HepG2 (cell line): ENCODE measurements at regions not wholly inside any gene's neighbourhood (a gene's known extent, or its start where the extent isn't known, plus 50 kb on each side); places are given as distances from the start of the nearest gene placed in this dataset.

Experiments
- ASH2L ChIP-seq: fragments of 300-600, 200-600 bp; sonication (generic); IDR thresholded peaks from 2 replicates; pipeline ENCODE4 v1.7.0; 2017; ENCODE audit warnings: low read depth, mild to moderate bottlenecking, moderate library complexity, mixed read lengths, low read length; ENCODE audit not compliant: insufficient read length
- BORCS8-MEF2B ChIP-seq: sonication (generic); formaldehyde crosslinking; IDR thresholded peaks from 2 replicates; pipeline ENCODE4 v1.8.0; 2022; ENCODE audit warnings: mild to moderate bottlenecking, missing genetic modification reagents
- DNMT1 ChIP-seq: sonication (generic); formaldehyde crosslinking; IDR thresholded peaks from 2 replicates; pipeline ENCODE4 v1.5.1; 2020; ENCODE audit warnings: mild to moderate bottlenecking, missing genetic modification reagents
- HINFP ChIP-seq: sonication (generic); formaldehyde crosslinking; IDR thresholded peaks from 2 replicates; pipeline ENCODE4 v1.4.0; 2020; ENCODE audit warnings: low read depth, mild to moderate bottlenecking, missing genetic modification reagents
- MXD4 ChIP-seq: IDR thresholded peaks from 2 replicates; pipeline ENCODE4 v1.6.1; 2016; ENCODE audit warnings: mild to moderate bottlenecking, missing biosample characterization, missing genetic modification reagents
- MXI1 ChIP-seq: IDR thresholded peaks from 3 replicates; pipeline ENCODE4 v1.6.1; 2012; ENCODE audit warnings: low read depth, low read length, inconsistent platforms, borderline replicate concordance
- PHB2 ChIP-seq: fragments of 450-650 bp; IDR thresholded peaks from 2 replicates; pipeline ENCODE4 v1.6.1; 2018; ENCODE audit not compliant: partially characterized antibody
- PHF8 ChIP-seq: sonication (generic); formaldehyde crosslinking; IDR thresholded peaks from 2 replicates; pipeline ENCODE4 v1.5.0; 2020; ENCODE audit warnings: missing genetic modification reagents
- SCMH1 ChIP-seq: sonication (generic); formaldehyde crosslinking; IDR thresholded peaks from 2 replicates; pipeline ENCODE4 v1.9.0; 2021; ENCODE audit warnings: missing genetic modification reagents, mild to moderate bottlenecking, borderline replicate concordance
- SIN3A ChIP-seq: IDR thresholded peaks from 2 replicates; pipeline ENCODE4 v1.6.1; 2011; ENCODE audit warnings: low read depth, mild to moderate bottlenecking, control low read depth, low read length, borderline replicate concordance
- THAP11 ChIP-seq: IDR thresholded peaks from 2 replicates; pipeline ENCODE4 v1.6.1; 2016; ENCODE audit warnings: missing biosample characterization, missing genetic modification reagents
- ZC3H4 ChIP-seq: sonication (generic); formaldehyde crosslinking; IDR thresholded peaks from 2 replicates; pipeline ENCODE4 v1.4.0; 2020; ENCODE audit warnings: missing genetic modification reagents, borderline replicate concordance
- ZFP41 ChIP-seq: sonication (generic); formaldehyde crosslinking; IDR thresholded peaks from 2 replicates; pipeline ENCODE4 v1.4.0; 2020; ENCODE audit warnings: mild to moderate bottlenecking, missing genetic modification reagents, borderline replicate concordance
- ZNF30 ChIP-seq: sonication (generic); formaldehyde crosslinking; IDR thresholded peaks from 2 replicates; pipeline ENCODE4 v1.5.0; 2020; ENCODE audit warnings: mild to moderate bottlenecking, missing genetic modification reagents
- ZNF512B ChIP-seq: sonication (generic); formaldehyde crosslinking; IDR thresholded peaks from 2 replicates; pipeline ENCODE4 v1.5.1; 2020; ENCODE audit warnings: missing genetic modification reagents, mild to moderate bottlenecking, borderline replicate concordance
- ZNF574 ChIP-seq: sonication (generic); formaldehyde crosslinking; IDR thresholded peaks from 2 replicates; pipeline ENCODE4 v1.4.0; 2020; ENCODE audit warnings: missing genetic modification reagents
- ZNF605 ChIP-seq: sonication (generic); formaldehyde crosslinking; IDR thresholded peaks from 2 replicates; pipeline ENCODE4 v1.8.0; 2022; ENCODE audit warnings: mild to moderate bottlenecking, missing genetic modification reagents
- ZNF709 ChIP-seq: sonication (generic); formaldehyde crosslinking; IDR thresholded peaks from 2 replicates; pipeline ENCODE4 v1.5.0; 2020; ENCODE audit warnings: mild to moderate bottlenecking, missing genetic modification reagents

- TF ChIP-seq SIN3A (0 out of 2 replicates have a peak, but pooled peaks have one; percentile 46), THAP11 (CRISPR knock-in tag) (no peak), PHF8 (CRISPR knock-in tag) (peak; percentile 25; the same call in 1 of the 2 replicates), PHB2 (no peak), ZFP41 (no peak), MXD4 (CRISPR knock-in tag) (no peak; the same call in 1 of the 2 replicates), DNMT1 (CRISPR knock-in tag) (no peak), HINFP (CRISPR knock-in tag) (no peak), SCMH1 (CRISPR knock-in tag) (no peak), BORCS8-MEF2B (peak; percentile 30; the same call in 1 of the 2 replicates), ZNF30 (CRISPR knock-in tag) (no peak), ZNF605 (CRISPR knock-in tag) (no peak; the same call in 1 of the 2 replicates), ZNF574 (CRISPR knock-in tag) (0 out of 2 replicates have a peak, but pooled peaks have one; percentile 27), ASH2L (no peak), MXI1 (no peak), ZNF709 (no peak), ZNF512B (no peak), ZC3H4 (no peak)
Observed at GRCh38 chr9:71446473-71447411, 321.6 kb downstream of the CEMIP2 start (continued).
